HG02642 (cell line): ENCODE measurements at regions not wholly inside any gene's neighbourhood (a gene's known extent, or its start where the extent isn't known, plus 50 kb on each side); places are given as distances from the start of the nearest gene placed in this dataset.
"Not testable (repeated sequence)": the region's sequence is repeated elsewhere in the genome, so short reads cannot be mapped to it uniquely, and the experiment has no call there.

Source experiments
- ATAC-seq: cut with Tn5 transposase; IDR thresholded peaks from one replicate; pipeline ENCODE4 v1.9.1; 2021; ENCODE audit warnings: mild to moderate bottlenecking; ENCODE audit not compliant: unreplicated experiment, poor library complexity

DNA sequence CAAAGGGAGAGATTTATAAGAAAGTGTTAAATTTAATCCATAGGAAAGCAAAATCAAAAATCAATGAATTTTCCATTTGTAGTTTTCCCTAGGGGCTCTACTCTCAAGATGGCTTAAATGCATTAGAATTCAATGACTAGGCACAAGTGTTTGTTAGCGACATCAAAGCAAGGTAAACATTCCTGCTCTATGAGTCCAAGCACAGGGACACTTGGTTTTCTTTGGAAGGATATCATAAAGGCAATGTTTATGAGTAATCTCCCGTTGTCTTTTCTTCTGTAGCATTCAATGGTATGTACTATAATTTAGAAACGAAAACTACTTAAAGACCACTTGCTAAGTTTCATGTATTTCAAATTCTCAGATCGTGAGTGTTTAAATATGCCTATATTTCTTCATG lies 54.8 kb upstream of the ZNF717 start:
- ATAC-seq: not testable (repeated sequence)

DNA sequence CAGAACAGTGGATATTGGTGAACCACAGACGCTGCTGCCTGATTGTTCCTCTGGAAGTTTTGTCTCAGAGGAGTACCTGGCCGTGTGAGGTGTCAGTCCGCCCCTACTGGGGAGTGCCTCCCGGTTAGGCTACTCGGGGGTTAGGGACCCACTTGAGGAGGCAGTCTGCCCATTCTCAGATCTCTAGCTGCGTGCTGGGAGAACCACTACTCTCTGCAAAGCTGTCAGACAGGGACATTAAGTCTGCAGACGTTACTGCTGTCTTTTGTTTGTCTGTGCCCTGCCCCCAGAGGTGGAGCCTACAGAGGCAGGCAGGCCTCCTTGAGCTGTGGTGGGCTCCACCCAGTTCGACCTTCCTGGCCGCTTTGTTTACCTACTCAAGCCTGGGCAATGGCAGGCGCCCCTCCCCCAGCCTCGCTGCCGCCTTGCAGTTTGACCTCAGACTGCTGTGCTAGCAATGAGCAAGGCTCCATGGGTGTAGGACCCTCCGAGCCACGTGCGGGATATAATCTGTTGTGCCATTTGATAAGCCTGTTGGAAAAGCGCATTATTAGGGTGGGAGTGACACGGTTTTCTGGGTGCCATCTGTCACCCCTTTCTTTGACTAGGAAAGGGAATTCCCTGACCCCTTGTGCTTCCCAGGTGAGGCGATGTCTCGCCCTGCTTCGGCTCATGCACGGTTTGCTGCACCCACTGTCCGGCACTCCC lies 65.1 kb upstream of the ZNF717 start:
- ATAC-seq: not testable (repeated sequence)

DNA sequence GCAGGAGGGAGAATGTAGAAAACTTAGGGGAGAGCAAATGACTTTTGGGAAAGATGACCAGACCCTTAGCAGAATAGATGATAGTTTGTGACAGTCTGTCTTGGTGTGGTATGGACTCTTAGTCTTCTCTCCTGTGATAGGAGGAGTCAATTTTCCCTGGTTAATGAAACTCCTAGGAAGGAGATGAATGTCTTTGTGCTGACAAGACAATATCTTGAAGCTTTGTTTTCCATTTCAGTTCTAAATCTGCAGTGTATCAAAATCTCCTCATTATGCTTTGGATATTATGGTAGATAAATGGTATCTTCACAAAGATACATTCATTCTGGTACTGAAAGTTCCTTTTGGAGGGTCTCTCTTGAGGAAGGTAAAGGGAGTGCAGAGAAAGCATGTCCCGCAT lies 77.8 kb upstream of the ZNF717 start:
- ATAC-seq: no peak

DNA sequence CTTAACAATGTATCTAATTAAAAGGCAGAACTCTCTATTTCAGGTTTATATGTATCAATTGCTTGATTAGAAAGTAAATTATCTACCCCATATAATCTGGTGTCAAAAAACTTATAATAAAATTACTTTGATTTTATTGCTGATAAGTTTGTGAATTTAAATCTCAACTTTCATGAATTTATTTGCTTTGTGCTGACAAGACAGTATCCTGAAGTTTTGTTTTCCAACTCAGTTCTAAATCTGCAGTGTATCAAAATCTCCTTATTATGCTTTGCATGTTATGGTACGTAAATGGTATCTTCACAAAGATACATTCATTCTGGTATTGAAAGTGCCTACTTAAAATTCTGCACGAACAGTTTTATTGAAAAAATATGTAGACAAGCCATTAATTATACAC lies 78.5 kb upstream of the ZNF717 start:
- ATAC-seq: no peak

DNA sequence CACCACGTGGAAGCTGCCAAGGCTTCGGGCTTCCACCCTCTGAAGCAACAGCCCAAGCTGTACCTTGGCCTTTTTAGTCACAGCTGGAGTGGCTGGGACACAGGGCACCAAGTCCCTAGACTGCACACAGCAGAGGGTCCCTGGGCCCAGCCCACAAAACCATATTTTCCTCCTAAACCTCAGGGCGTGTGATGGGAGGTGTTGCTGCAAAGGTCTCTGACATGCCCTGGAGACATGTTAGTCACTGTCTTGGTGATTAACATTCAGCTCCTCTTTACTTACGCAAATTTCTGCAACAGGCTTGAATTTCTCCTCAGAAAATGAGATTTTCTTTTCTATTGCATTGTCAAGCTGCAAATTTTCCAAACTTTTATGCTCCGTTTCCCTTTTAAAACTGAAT lies 98.4 kb upstream of the ZNF717 start:
- not testable (repeated sequence) for ATAC-seq

DNA sequence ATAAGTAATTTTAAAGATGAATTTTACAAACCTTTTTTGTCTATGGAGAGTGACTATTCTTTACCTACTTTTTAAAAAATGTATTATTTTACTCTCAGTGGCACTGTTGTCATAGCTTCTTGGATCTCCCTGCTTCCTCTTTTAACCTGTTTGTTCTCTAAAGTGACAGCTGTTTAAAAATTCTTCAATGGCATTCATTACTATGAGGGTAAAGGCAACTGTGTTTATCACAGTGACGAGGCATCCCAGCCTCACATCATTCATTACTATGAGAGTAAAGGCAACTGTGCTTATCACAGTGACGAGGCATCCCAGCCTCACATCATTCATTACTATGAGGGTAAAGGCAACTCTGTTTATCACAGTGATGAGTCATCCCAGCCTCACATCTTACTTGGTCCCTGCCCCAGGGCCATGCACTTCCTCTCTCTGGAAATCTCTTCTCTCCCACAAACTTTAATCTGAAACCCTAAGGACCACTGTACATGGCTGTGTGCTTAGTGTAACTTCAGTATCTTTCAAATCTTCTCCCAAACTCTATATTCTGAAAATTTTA lies 101.7 kb upstream of the ZNF717 start:
- no peak for ATAC-seq

- ATAC-seq: no peak
Measured at GRCh38 chr3:75894234-75894633, 108.9 kb upstream of the ZNF717 start.

GRCh38 chr3:75896265-75896664 lies 110.9 kb upstream of the ZNF717 start:
- ATAC-seq: no peak

- not testable (repeated sequence) for ATAC-seq
Measured at GRCh38 chr3:75901446-75901845, 116.1 kb upstream of the ZNF717 start.

DNA sequence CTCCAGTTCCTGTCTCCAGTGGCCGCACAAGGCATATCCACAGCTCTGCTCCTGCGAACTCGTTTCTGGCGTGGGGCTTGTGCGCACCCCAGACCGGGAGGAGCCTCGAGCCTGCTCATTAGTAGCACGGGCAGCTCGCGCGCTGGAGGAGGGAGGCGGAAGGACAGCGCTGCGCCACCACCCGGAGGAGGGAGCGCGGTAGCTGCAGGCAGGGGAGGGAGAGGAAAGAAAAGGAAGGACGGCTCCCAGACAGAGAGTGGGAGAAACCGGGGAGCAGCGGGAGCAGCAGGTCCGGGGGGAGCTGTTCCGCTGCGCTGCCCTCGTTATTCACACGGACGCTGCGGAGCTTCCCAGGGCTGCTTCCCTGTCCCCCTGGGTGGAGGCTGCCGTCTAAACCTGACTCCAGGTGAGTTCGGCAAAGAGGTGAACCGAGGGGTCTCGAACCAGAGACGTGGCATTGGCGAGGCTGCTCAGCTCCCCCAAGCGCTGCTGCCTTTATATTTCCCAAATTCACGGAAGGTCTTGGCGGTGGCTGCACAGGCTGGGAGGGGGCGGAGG lies 121.3 kb upstream of the ZNF717 start:
- no peak for ATAC-seq

GRCh38 chr3:75913800-75914350 lies 128.5 kb upstream of the ZNF717 start:
- ATAC-seq: no peak

- not testable (repeated sequence) for ATAC-seq
Measured at GRCh38 chr3:75914741-75915140, 129.4 kb upstream of the ZNF717 start.

- no peak for ATAC-seq
Measured at GRCh38 chr3:75938921-75939320, 153.6 kb upstream of the ZNF717 start.

DNA sequence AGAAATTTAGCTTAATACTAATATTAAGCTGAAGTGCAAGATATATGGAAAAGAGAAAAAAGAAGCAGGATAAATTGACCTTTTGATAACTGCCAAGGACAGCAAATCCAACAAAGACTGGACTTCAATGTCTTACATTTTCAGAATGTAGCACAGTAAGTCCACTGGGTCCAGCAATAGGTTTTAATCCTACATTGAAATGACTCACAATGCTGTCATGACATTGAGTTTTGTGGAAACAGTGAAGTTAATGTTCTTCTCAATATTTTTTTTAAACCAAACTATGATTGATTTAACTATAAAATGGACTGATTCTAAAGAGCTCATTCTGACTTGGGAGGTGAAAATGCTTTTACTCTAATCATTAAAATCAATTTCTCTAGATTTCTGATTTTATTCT lies 166.6 kb upstream of the ZNF717 start:
- ATAC-seq: no peak

- ATAC-seq: not testable (repeated sequence)
Measured at GRCh38 chr3:75960031-75960430, 174.7 kb upstream of the ZNF717 start.

DNA sequence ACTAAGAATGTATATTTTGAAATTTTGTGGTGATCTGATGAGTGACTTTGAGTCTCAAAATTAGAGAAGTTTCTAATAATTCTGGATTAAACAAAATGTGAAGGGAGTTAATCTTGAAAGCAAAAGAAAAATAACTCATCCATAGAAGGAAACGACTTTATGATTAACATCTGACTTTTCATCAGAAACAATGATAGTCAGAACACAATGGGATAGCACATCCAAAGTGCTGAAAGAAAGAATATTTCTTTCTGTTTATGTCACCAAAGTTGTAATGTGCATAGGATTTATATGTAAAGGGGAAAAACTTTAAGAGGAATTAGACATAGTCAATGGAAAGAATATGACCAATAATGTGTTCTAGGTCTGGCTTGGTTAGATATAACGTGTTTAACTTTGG lies 176.7 kb upstream of the ZNF717 start:
- ATAC-seq: not testable (repeated sequence)

DNA sequence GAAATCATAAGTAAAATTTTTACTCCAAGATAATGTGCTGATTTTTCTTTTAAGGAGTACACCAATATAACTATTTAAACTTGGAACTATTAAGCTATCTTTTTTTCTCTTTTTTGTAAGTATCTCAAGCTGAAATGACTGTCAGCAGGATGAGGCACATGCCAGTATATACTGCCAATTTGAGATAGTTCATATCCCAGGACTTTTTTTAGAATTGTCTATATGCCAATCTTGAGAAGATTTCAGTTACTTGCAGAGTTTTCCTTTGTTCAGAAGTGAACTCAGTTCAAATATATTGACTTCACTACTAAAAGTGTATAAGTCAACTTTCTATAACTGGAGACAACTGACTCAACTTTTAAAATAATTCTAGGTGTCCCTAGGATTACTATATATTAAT lies 181.7 kb upstream of the ZNF717 start:
- no peak for ATAC-seq

DNA sequence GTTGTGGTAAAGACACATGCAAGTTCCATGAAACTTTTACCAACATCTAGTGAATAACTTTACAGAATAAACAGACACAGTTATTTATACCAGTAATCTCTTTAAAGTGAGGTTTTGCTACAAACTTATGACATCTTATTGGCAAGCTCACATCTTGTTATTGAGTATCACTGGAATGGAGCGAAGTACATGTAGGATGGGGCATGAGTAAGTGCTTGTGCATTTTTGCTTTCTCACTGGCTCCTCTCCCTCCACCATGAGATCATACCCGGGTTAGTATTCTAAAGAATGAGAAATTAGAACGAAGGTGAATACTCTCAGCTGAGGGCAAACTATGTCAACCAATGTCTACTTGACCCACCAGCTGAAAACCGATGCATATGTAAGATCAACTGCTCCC lies 193.3 kb upstream of the ZNF717 start:
- ATAC-seq: no peak

DNA sequence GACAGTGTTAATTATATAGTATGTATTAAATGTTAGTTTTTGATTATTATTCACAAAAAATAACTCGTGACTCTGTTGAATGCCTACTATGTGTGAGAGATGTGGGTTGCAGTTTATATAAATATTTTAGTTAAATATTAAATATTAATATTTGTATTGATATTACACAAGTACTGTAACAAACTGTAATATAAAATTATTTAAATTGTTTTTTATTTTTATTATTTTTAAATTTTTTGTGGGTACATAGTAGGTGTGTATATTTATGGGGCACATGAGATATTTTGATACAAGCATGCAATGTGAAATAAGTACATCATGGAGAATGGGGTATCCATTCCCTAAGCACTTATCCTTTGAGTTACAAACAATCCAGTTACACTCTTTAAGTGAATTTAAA lies 196.1 kb upstream of the ZNF717 start:
- ATAC-seq: no peak

- no peak for ATAC-seq
Measured at GRCh38 chr3:75982151-75982550, 196.8 kb upstream of the ZNF717 start.

- ATAC-seq: no peak
Measured at GRCh38 chr3:75983111-75983510, 197.8 kb upstream of the ZNF717 start.
